HG03175 (cell line): ENCODE measurements at regions not wholly inside any gene's neighbourhood (a gene's known extent, or its start where the extent isn't known, plus 50 kb on each side); places are given as distances from the start of the nearest gene placed in this dataset.

Source experiments
- ATAC-seq: cut with Tn5 transposase; IDR thresholded peaks from one replicate; pipeline ENCODE4 v1.9.1; 2021; ENCODE audit warnings: mild to moderate bottlenecking, moderate library complexity; ENCODE audit not compliant: unreplicated experiment

- no peak for ATAC-seq
Observed at GRCh38 chr4:153034681-153035080, 98.6 kb downstream of the FHDC1 start.

GRCh38 chr4:153036931-153037482, 100.9 kb downstream of the FHDC1 start:
- ATAC-seq, result no peak

GRCh38 chr4:153038623-153039311, 102.6 kb downstream of the FHDC1 start:
- ATAC-seq, result no peak

GRCh38 chr4:153039542-153040185, 103.5 kb downstream of the FHDC1 start:
- ATAC-seq, result no peak

- no peak for ATAC-seq
Observed at GRCh38 chr4:153040677-153041076, 104.6 kb downstream of the FHDC1 start.

GRCh38 chr4:153044036-153044435, 107.9 kb downstream of the FHDC1 start:
- no peak for ATAC-seq

GRCh38 chr4:153045111-153045982, 109.2 kb downstream of the FHDC1 start:
- ATAC-seq, result peak; percentile 43

GRCh38 chr4:153058671-153059060, 122.5 kb downstream of the FHDC1 start:
- no peak for ATAC-seq

GRCh38 chr4:153060196-153060595, 124.1 kb downstream of the FHDC1 start:
- ATAC-seq, result no peak

GRCh38 chr4:153061971-153062370, 125.8 kb downstream of the FHDC1 start:
- ATAC-seq, result no peak

- no peak for ATAC-seq
Observed at GRCh38 chr4:153062652-153063168, 126.6 kb downstream of the FHDC1 start.

GRCh38 chr4:153063490-153063889, 127.4 kb downstream of the FHDC1 start:
- no peak for ATAC-seq

- no peak for ATAC-seq
Observed at GRCh38 chr4:153064571-153064970, 128.4 kb downstream of the FHDC1 start.

GRCh38 chr4:153065276-153065675, 129.2 kb downstream of the FHDC1 start:
- ATAC-seq, result no peak

- ATAC-seq, result no peak
Observed at GRCh38 chr4:153067376-153067775, 131.3 kb downstream of the FHDC1 start.

- ATAC-seq, result no peak
Observed at GRCh38 chr4:153068751-153069150, 132.6 kb downstream of the FHDC1 start.

- no peak for ATAC-seq
Observed at GRCh38 chr4:153071958-153072598, 132.2 kb upstream of the TRIM2 start.

- no peak for ATAC-seq
Observed at GRCh38 chr4:153072661-153073060, 131.6 kb upstream of the TRIM2 start.

GRCh38 chr4:153074486-153074885, 129.8 kb upstream of the TRIM2 start:
- no peak for ATAC-seq

- ATAC-seq, result no peak
Observed at GRCh38 chr4:153074936-153075630, 129.2 kb upstream of the TRIM2 start.
